ENCODE measurements at regions not wholly inside any gene's neighbourhood (a gene's known extent, or its start where the extent isn't known, plus 50 kb on each side); places are given as distances from the start of the nearest gene placed in this dataset.

- TF ChIP-seq CTCF (IDR thresholded peaks at IDR 0.05) (no peak), POLR2AphosphoS5 (IDR thresholded peaks at IDR 0.05) (no peak), POLR2A (IDR thresholded peaks at IDR 0.05) (no peak)
These were observed 369.8 kb downstream of the CSNK1G3 start for GRCh38 chr5:123881759-123882244.

Data from stomach (tissue), 4 donors.